HepG2 (cell line): ENCODE measurements at regions not wholly inside any gene's neighbourhood (a gene's known extent, or its start where the extent isn't known, plus 50 kb on each side); places are given as distances from the start of the nearest gene placed in this dataset.
A peak's percentile ranks its signal among the peaks of the same experiment; 100 is the strongest.

Source experiments
- ATAC-seq: fragments of 200-7000 bp; cut with Tn5 transposase; 3 replicates; pipeline ENCODE4 v1.9.1; 2020; ENCODE audit warnings: mild to moderate bottlenecking, moderate library complexity
- BruUV-seq: library from RNA; stranded (reverse); fragments of 400-500 nt; replicated peaks from 2 replicates; lab custom pipeline; 2021; lab: Mats Ljungman, UMichigan
- CTCF ChIA-PET: fragments of 300-600 bp; formaldehyde crosslinking; extraction: SDS; loops from one replicate; lab custom pipeline; 2021; ENCODE audit warnings: low total read pairs, inconsistent platforms, low intra/inter-chr PET ratio; lab: Yijun Ruan, JAX
- POLR2A ChIA-PET: fragments of 350-600 bp; sonication (Branson Sonifier 250); formaldehyde crosslinking; loops from one replicate; lab custom pipeline; 2020; ENCODE audit warnings: antibody characterized with exemption, inconsistent platforms; lab: Yijun Ruan, JAX
- DNase-seq: peaks from one replicate; pipeline ENCODE4 v3.0.0-alpha.2; 2015; ENCODE audit warnings: low spot score
- FAIRE-seq: peaks from 3 replicates; lab custom pipeline; 2011; peaks lifted over from hg19 to GRCh38; lab: Jason Lieb, UNC
- H2AFZ ChIP-seq: one replicate; pipeline ENCODE4 v1.6.1; 2011; ENCODE audit warnings: low read length, inconsistent platforms
- H3K27ac ChIP-seq: fragments of 300-600 bp; 3 replicates; pipeline ENCODE4 v1.8.0; 2011; ENCODE audit warnings: mixed run types, mild to moderate bottlenecking, mixed read lengths, low read length, inconsistent platforms; ENCODE audit not compliant: insufficient read depth; ENCODE audit errors: extremely low read length
- H3K27me3 ChIP-seq, 2 experiments: fragments of 200-600 bp in 1 of 2; 2 replicates in 1 of 2; 3 replicates in 1 of 2; pipeline versions ENCODE4 v1.6.0 to v1.8.0; 2011; ENCODE audit warnings: low read length in 2 of 2, mild to moderate bottlenecking in 2 of 2, moderate library complexity in 2 of 2, inconsistent platforms in 1 of 2; ENCODE audit not compliant: insufficient read depth in 2 of 2, control insufficient read depth in 1 of 2
- H3K36me3 ChIP-seq, 2 experiments: fragments of 200-600 bp in 1 of 2; replicated peaks in 1 of 2; 2 replicates in 1 of 2; 3 replicates in 1 of 2; pipeline versions ENCODE4 v1.5.1 to v1.8.0; 2011; ENCODE audit warnings: low read length in 2 of 2, inconsistent platforms in 1 of 2; ENCODE audit not compliant: insufficient read depth in 2 of 2, control insufficient read depth in 1 of 2
- H3K4me1 ChIP-seq: 2 replicates; pipeline ENCODE4 v1.5.1; 2012; ENCODE audit warnings: low read length, inconsistent platforms; ENCODE audit not compliant: insufficient read depth
- H3K4me2 ChIP-seq: 2 replicates; pipeline ENCODE4 v1.6.0; 2011; ENCODE audit warnings: low read depth, low read length, inconsistent platforms
- H3K4me3 ChIP-seq, 3 experiments: fragments of 200-600 bp in 1 of 3; sonication (generic), shearing (Covaris generic) in 1 of 3; replicated peaks in 1 of 3; 2 replicates each; pipeline ENCODE4 v1.5.1; 2011 to 2016; ENCODE audit warnings: low read length in 3 of 3, inconsistent platforms in 2 of 3, low read depth in 2 of 3, mild to moderate bottlenecking in 2 of 3, control low read depth in 1 of 3, mixed read lengths in 1 of 3; ENCODE audit not compliant: insufficient read depth in 1 of 3
- H3K79me2 ChIP-seq: one replicate; pipeline ENCODE4 v1.6.1; 2011; ENCODE audit warnings: low read length, inconsistent platforms; ENCODE audit not compliant: insufficient read depth
- H3K9ac ChIP-seq: 2 replicates; pipeline ENCODE4 v1.6.0; 2011; ENCODE audit warnings: mild to moderate bottlenecking, low read depth, low read length, inconsistent platforms; ENCODE audit not compliant: insufficient read depth
- H3K9me3 ChIP-seq: 2 replicates; pipeline ENCODE4 v1.5.1; 2012; ENCODE audit warnings: mild to moderate bottlenecking, low read length
- H4K20me1 ChIP-seq: 2 replicates; pipeline ENCODE4 v1.6.0; 2011; ENCODE audit warnings: inconsistent platforms, mild to moderate bottlenecking, low read length, moderate library complexity; ENCODE audit not compliant: insufficient read depth
- CEBPB ChIP-seq: IDR thresholded peaks from 2 replicates; pipeline ENCODE4 v1.6.1; 2011; ENCODE audit warnings: low read depth, low read length, improper control_type of control experiment, borderline replicate concordance
- MAFF ChIP-seq: IDR thresholded peaks from 2 replicates; pipeline ENCODE4 v1.6.1; 2011; ENCODE audit warnings: low read depth, low read length, improper control_type of control experiment
- MAFK ChIP-seq, 2 experiments: IDR thresholded peaks in 1 of 2; conservative IDR thresholded peaks in 1 of 2; 2 replicates each; pipeline ENCODE4 v1.6.1; 2011; ENCODE audit warnings: improper control_type of control experiment in 2 of 2, low read length in 2 of 2
- WGBS: methylation state at CpG from one replicate; pipeline ENCODE4 v1.1.6; 2017; ENCODE audit warnings: low lambda C conversion rate; 5-methylcytosine and 5-hydroxymethylcytosine counted together
- in situ Hi-C: cut with HindIII; loops from 2 replicates; pipeline ENCODE4 v1.10.0; 2017; ENCODE audit warnings: low pct_unique_long_range_greater_than_20kb; ENCODE audit not compliant: extremely low pct_ligation_motif_present
- intact Hi-C: fragments of 100-400 bp; cut with micrococcal nuclease; formaldehyde crosslinking; loops from one replicate; pipeline ENCODE4 v1.10.0; 2022; ENCODE audit not compliant: unreplicated experiment
- TF ChIP-seq, protein P1 (sequence below): sonication (generic); formaldehyde crosslinking; IDR thresholded peaks from 2 replicates; pipeline ENCODE4 v1.4.0; 2020; ENCODE audit warnings: missing genetic modification reagents
- TF ChIP-seq, protein P2 (sequence below): sonication (generic); formaldehyde crosslinking; IDR thresholded peaks from 2 replicates; pipeline ENCODE4 v1.8.0; 2022; ENCODE audit warnings: missing genetic modification reagents, mild to moderate bottlenecking, borderline replicate concordance

- Histone ChIP-seq H3K27me3 (no peaks in the 10 kb centered on the region), H3K9me3 (no peaks in the 10 kb centered on the region), H3K4me3 (no peak overlapping the region), H2AFZ (no peak overlapping the region), H3K27ac (no peak overlapping the region), H3K4me2 (no peak overlapping the region)
- in situ Hi-C loops (no loop called here), intact Hi-C loops (no loop called here)
- no peak for ATAC-seq
- 28% methylated on average over 4 of the region's 4 CpGs for WGBS
- ChIA-PET CTCF (no interaction called here), POLR2A (no interaction called here)
- BruUV-seq: no TSS peak
- FAIRE-seq: no peak
- TF ChIP-seq, protein P1, sequence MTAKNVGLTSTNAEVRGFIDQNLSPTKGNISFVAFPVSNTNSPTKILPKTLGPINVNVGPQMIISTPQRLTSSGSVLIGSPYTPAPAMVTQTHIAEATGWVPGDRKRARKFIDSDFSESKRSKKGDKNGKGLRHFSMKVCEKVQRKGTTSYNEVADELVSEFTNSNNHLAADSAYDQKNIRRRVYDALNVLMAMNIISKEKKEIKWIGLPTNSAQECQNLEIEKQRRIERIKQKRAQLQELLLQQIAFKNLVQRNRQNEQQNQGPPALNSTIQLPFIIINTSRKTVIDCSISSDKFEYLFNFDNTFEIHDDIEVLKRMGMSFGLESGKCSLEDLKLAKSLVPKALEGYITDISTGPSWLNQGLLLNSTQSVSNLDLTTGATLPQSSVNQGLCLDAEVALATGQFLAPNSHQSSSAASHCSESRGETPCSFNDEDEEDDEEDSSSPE: no peak
- TF ChIP-seq MAFK (conservative IDR thresholded peaks at IDR 0.05 in 1 of 2, IDR thresholded peaks at IDR 0.05 in 1 of 2; ENCODE audit: low read length in 2 of 2) (peak; percentile 46 to 75), CEBPB (peak; percentile 62; the same call in 1 of the 2 replicates), MAFF (peak; percentile 73; the same call in 1 of the 2 replicates)
- TF ChIP-seq, protein P2, sequence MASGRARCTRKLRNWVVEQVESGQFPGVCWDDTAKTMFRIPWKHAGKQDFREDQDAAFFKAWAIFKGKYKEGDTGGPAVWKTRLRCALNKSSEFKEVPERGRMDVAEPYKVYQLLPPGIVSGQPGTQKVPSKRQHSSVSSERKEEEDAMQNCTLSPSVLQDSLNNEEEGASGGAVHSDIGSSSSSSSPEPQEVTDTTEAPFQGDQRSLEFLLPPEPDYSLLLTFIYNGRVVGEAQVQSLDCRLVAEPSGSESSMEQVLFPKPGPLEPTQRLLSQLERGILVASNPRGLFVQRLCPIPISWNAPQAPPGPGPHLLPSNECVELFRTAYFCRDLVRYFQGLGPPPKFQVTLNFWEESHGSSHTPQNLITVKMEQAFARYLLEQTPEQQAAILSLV (CRISPR knock-in tag): no peak
- TF ChIP-seq, all 625 proteins: peak for 3
- DNase-seq: no peak
- no peaks in the 10 kb centered on the region for H3K36me3 ChIP-seq
- H4K20me1 ChIP-seq: no peaks in the 10 kb centered on the region
- no peaks in the 10 kb centered on the region for H3K4me1 ChIP-seq
- H3K79me2 ChIP-seq: no peaks in the 10 kb centered on the region
- no peak overlapping the region for H3K9ac ChIP-seq
These were observed 58.4 kb upstream of the FAM216B start for GRCh38 chr13:42722883-42723539.
